Erythroblast (primary cell): ENCODE measurements at regions not wholly inside any gene's neighbourhood (a gene's known extent, or its start where the extent isn't known, plus 50 kb on each side); places are given as distances from the start of the nearest gene placed in this dataset.
A peak's percentile ranks its signal among the peaks of the same experiment; 100 is the strongest.
"Not testable (repeated sequence)": the region's sequence is repeated elsewhere in the genome, so short reads cannot be mapped to it uniquely, and the experiment has no call there.

ENCODE experiments used
- DNase-seq, 2 experiments: peaks; one replicate each; lab custom pipeline; 2025; lab: John Stamatoyannopoulos, UW
- GATA1 ChIP-seq: IDR thresholded peaks from 2 replicates; pipeline ENCODE4 v1.6.1; 2011; ENCODE audit warnings: low read depth, mild to moderate bottlenecking, control low read depth, low read length, moderate library complexity
- POLR2A ChIP-seq: IDR thresholded peaks from 2 replicates; pipeline ENCODE4 v1.6.1; 2011; ENCODE audit warnings: mild to moderate bottlenecking, low read length

GRCh38 chr12:67047634-67048033 is 221.5 kb upstream of the CAND1 start:
- no peak for TF ChIP-seq GATA1
- TF ChIP-seq POLR2A, result no peak
- DNase-seq, result no peak

GRCh38 chr12:67048371-67048770 is 220.8 kb upstream of the CAND1 start:
- no peak for DNase-seq
- TF ChIP-seq GATA1, result no peak
- no peak for TF ChIP-seq POLR2A

- not testable (repeated sequence) for DNase-seq
These were observed 220.0 kb upstream of the CAND1 start for GRCh38 chr12:67049199-67049598.

- TF ChIP-seq GATA1, result no peak
- TF ChIP-seq POLR2A, result no peak
- DNase-seq, result no peak
These were observed 216.2 kb upstream of the CAND1 start for GRCh38 chr12:67052981-67053380.

- DNase-seq, result no peak
- TF ChIP-seq GATA1, result no peak
- TF ChIP-seq POLR2A, result no peak
These were observed 212.8 kb upstream of the CAND1 start for GRCh38 chr12:67056329-67056728.

- no peak for TF ChIP-seq POLR2A
- no peak for TF ChIP-seq GATA1
These were observed 212.1 kb upstream of the CAND1 start for GRCh38 chr12:67057072-67057471.

GRCh38 chr12:67062193-67062592 is 207.0 kb upstream of the CAND1 start:
- DNase-seq, result no peak
- no peak for TF ChIP-seq GATA1
- TF ChIP-seq POLR2A, result no peak

More at GRCh38 chr12:67057072-67057471, 212.1 kb upstream of the CAND1 start:
- no peak for DNase-seq

- no peak for TF ChIP-seq GATA1
- no peak for TF ChIP-seq POLR2A
- DNase-seq, result no peak
These were observed 201.5 kb upstream of the CAND1 start for GRCh38 chr12:67067453-67068203.

- no peak for DNase-seq
- TF ChIP-seq GATA1 (no peak), POLR2A (no peak)
These were observed 200.9 kb upstream of the CAND1 start for GRCh38 chr12:67068204-67068731.

GRCh38 chr12:67068761-67069450 is 200.3 kb upstream of the CAND1 start:
- TF ChIP-seq GATA1, result no peak
- TF ChIP-seq POLR2A, result no peak
- peak; percentile 2 to 3 for DNase-seq

GRCh38 chr12:67069451-67070306 is 199.5 kb upstream of the CAND1 start:
- no peak for DNase-seq
- TF ChIP-seq POLR2A (no peak), GATA1 (no peak)

GRCh38 chr12:67070307-67070600 is 198.9 kb upstream of the CAND1 start:
- no peak for DNase-seq
- TF ChIP-seq POLR2A (no peak), GATA1 (no peak)

GRCh38 chr12:67070604-67071003 is 198.6 kb upstream of the CAND1 start:
- DNase-seq, result no peak
- TF ChIP-seq POLR2A (no peak), GATA1 (no peak)

- not testable (repeated sequence) for DNase-seq
These were observed 196.9 kb upstream of the CAND1 start for GRCh38 chr12:67072281-67072680.

GRCh38 chr12:67073336-67073735 is 195.8 kb upstream of the CAND1 start:
- TF ChIP-seq GATA1 (no peak), POLR2A (no peak)

GRCh38 chr12:67074072-67074471 is 195.1 kb upstream of the CAND1 start:
- TF ChIP-seq POLR2A (no peak), GATA1 (no peak)
- DNase-seq, result no peak

More at GRCh38 chr12:67073336-67073735, 195.8 kb upstream of the CAND1 start:
- DNase-seq, result no peak
